HCT116 (cell line): ENCODE measurements at regions not wholly inside any gene's neighbourhood (a gene's known extent, or its start where the extent isn't known, plus 50 kb on each side); places are given as distances from the start of the nearest gene placed in this dataset.

Experiments used
- CTCF ChIP-seq, 3 experiments: fragments of 200-600 bp in 1 of 3; sonication (generic) in 1 of 3; IDR thresholded peaks in 2 of 3; conservative IDR thresholded peaks in 1 of 3; 2 replicates each; pipeline ENCODE4 v1.5.1; 2012 to 2017; ENCODE audit warnings: low read depth in 2 of 3, low read length in 2 of 3, antibody characterized with exemption in 1 of 3, borderline replicate concordance in 1 of 3, control low read depth in 1 of 3, mild to moderate bottlenecking in 1 of 3, mixed read lengths in 1 of 3, mixed run types in 1 of 3, moderate library complexity in 1 of 3; ENCODE audit not compliant: insufficient read depth in 1 of 3
- EGR1 ChIP-seq: IDR thresholded peaks from 2 replicates; pipeline ENCODE4 v1.6.1; 2012; ENCODE audit warnings: low read depth
- ELF1 ChIP-seq: IDR thresholded peaks from 2 replicates; pipeline ENCODE4 v1.6.1; 2012; ENCODE audit warnings: low read depth, borderline replicate concordance
- EZH2 ChIP-seq: fragments of 200-600 bp; sonication (generic); IDR thresholded peaks from 2 replicates; pipeline ENCODE4 v1.6.1; 2017; ENCODE audit warnings: antibody characterized with exemption, mixed run types
- EZH2phosphoT487 ChIP-seq: fragments of 200-600 bp; IDR thresholded peaks from 2 replicates; pipeline ENCODE4 v1.6.1; 2018; ENCODE audit warnings: antibody characterized with exemption, borderline replicate concordance
- MAX ChIP-seq: IDR thresholded peaks from 2 replicates; pipeline ENCODE4 v1.6.1; 2012
- POLR2A ChIP-seq: IDR thresholded peaks from 2 replicates; pipeline ENCODE4 v1.7.0; 2011; ENCODE audit warnings: borderline replicate concordance; ENCODE audit not compliant: insufficient read depth, insufficient read length; ENCODE audit errors: extremely low read depth
- POLR2AphosphoS5 ChIP-seq: IDR thresholded peaks from 2 replicates; pipeline ENCODE4 v1.6.1; 2011; ENCODE audit warnings: mild to moderate bottlenecking, low read depth, low read length, moderate library complexity
- RAD21 ChIP-seq: IDR thresholded peaks from 2 replicates; pipeline ENCODE4 v1.6.1; 2012; ENCODE audit warnings: low read depth, mild to moderate bottlenecking
- SP1 ChIP-seq: IDR thresholded peaks from 2 replicates; pipeline ENCODE4 v1.6.1; 2012; ENCODE audit warnings: low read depth
- ZNF274 ChIP-seq: fragments of 200-500 bp; sonication (Bioruptor generic); IDR thresholded peaks from 2 replicates; pipeline ENCODE4 v1.6.1; 2014; ENCODE audit warnings: mild to moderate bottlenecking, low read depth, low read length, inconsistent platforms

GRCh38 chr6:130765181-130765727 lies 62.0 kb upstream of the SMLR1 start:
- no peak for TF ChIP-seq ZNF274
- TF ChIP-seq EZH2, result no peak
- TF ChIP-seq POLR2AphosphoS5, result no peak
- TF ChIP-seq POLR2A, result no peak
- no peak for TF ChIP-seq CTCF (IDR thresholded peaks at IDR 0.05 in 2 of 3, conservative IDR thresholded peaks at IDR 0.05 in 1 of 3; ENCODE audit: borderline replicate concordance in 1 of 3, insufficient read depth in 1 of 3, low read depth in 2 of 3, low read length in 2 of 3)
- no peak for TF ChIP-seq RAD21
- TF ChIP-seq EGR1, result no peak
- TF ChIP-seq MAX, result no peak
- no peak for TF ChIP-seq SP1
- TF ChIP-seq ELF1, result no peak
- TF ChIP-seq EZH2phosphoT487, result no peak
